ENCODE measurements at regions not wholly inside any gene's neighbourhood (a gene's known extent, or its start where the extent isn't known, plus 50 kb on each side); places are given as distances from the start of the nearest gene placed in this dataset.

DNA sequence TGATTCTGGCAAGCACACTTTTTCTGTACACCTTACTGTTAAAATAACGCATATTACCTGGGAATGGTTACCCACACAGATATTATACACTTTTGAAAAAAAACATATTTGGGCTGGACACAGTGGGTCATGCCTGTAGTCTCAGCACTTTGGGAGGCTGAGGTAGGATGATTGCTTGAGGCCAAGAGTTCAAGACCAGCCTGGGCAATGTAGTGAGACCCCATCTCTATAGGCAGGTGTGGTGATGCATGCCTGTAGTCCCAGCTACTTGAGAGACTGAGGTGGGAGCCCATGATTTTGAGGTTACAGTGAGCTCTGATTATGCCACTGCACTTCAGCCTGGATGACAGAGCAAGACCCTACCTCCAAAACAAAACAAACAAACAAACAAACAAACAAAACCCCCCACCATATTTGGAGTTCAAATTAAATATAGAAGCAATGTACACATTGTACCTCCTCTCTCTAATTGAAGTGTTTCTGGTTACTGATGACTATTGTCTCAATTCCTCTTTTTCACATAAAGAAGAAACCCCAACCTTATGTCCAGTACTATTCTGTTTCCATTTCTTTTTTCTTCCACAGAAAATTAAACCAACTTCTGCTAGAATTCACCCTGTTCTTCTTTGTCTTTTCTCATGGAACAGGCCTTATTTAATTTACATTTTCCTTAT, 152.6 kb upstream of the UMPS start:
- no peak for TF ChIP-seq POLR2A (IDR thresholded peaks at IDR 0.05)
- TF ChIP-seq CTCF (IDR thresholded peaks at IDR 0.05): no peak

Measured in thyroid gland (tissue), 4 donors.